Activated CD4-positive, alpha-beta T cell treated with anti-CD3 and anti-CD28 coated beads, Interleukin-2, amount 50 U/mL, for 24 hours (primary cell): ENCODE measurements at regions not wholly inside any gene's neighbourhood (a gene's known extent, or its start where the extent isn't known, plus 50 kb on each side); places are given as distances from the start of the nearest gene placed in this dataset.
"Not testable (repeated sequence)": the region's sequence is repeated elsewhere in the genome, so short reads cannot be mapped to it uniquely, and the experiment has no call there.

Experiments used
- DNase-seq, 2 donors: peaks; one replicate each; pipeline ENCODE4 v3.0.0-alpha.2; 2020; ENCODE audit warnings: low read depth in 1 of 2, low spot score in 1 of 2

DNA sequence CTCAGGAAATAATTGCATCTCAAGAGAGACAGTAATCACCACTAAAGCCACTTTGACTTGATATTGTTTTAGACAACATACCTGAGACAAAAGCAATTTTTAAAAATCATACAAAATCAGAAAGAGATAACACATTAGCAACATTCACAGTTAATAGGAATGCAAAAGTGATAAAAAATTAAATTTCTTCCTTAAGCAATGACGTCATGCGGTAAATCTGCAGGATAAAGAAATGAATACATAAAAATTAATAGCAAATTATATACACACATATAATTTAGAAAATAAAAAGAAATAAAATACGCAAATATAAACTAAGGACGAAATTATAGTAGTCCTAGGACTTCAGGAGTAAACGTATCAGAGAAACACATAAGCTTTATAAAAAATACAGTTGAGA is 866.5 kb upstream of the PRKX start:
- DNase-seq: no peak

DNA sequence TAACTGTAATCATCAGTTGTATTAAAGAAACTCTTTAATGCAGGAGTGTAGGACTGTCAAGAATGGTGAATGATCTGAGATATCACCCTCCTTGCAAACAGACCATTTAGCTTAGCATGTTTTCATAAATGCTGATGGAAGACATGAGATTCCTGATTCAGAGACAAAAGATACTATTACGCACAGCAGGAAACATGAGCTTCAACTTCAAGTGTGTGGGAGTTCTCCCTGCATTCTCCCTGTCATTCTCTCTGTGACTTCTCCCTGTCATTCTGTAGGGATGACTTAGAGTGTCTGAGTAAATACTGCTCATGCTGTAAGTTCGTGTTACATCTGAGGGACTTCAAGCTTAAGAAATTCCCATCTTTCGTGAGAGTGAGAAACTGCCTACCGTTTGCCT is 866.0 kb upstream of the PRKX start:
- no peak for DNase-seq

DNA sequence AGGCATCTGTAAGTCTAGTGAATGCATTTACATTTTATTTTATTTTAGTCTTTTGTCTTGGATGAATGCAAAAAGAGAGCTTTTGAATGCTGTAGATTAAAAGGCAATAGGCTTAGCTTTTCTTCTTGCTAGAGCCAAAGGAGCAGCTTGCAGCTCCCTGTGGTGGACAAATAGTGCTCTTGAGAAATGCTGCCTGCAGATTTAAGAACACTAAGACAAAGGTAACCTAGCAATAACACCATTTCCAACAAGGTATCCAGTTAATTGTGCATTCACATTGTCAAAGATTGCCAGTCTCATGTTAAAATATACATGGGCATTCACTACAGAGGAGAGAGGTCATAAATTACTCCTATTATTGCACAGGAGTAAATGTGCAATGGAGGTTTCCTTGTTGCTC is 859.2 kb upstream of the PRKX start:
- no peak for DNase-seq

DNA sequence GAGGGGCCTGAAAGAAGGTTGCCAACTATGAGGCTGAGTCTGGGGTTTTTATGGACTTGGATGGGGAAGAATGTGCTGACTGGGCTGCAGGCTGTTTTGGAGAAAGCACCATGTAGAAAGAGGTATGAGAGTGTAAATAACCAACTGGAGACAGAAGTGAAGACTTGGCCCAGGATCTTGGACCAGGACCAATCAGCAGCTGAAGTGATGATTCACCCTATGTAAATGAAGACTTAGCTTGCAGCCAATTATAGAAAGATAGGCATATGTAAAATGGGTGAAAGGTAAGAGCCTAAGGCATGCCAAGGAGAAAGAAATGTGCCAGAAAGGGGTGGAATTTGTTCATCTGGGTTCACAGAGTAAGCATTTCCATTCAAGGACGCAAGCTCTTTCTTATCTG is 856.7 kb upstream of the PRKX start:
- no peak for DNase-seq

DNA sequence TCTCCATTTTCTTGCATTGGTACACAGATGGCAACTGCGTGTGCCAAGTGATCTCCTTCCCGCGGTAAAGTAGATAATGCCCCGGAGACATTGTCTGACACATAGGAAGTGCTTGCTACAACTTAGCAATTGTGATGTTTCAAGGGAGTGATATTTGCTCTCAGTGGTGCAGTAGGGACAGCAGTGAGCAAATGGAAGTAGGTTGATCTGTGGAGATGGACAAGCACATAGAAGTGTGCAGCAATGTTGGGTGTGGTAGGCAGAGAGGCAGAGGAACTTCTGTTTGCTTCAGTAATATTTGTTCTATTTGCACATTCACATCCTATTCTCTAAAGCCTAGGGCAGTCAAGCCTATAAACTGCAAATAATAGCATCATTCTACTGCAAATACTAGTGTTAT is 846.7 kb upstream of the PRKX start:
- DNase-seq: no peak

DNA sequence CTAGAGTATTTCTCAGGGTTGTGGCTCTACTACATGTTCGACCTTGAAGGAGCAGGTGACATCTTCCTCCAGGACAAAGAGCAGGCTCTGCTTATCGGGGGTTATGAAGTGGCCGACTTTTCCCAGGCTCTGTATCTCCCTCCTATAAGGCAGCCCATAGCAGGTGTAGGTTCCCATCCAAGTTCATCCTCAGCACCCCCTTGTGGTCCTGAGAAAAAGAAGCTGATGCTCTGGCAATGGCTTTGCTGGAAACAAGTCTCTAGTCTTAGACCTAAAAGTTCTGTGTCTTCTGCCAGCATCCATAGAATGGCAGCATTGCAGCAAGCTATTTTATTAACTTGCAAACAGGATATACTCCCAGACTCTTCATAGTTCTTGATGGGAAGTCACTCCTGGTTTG is 836.6 kb upstream of the PRKX start:
- DNase-seq: no peak

DNA sequence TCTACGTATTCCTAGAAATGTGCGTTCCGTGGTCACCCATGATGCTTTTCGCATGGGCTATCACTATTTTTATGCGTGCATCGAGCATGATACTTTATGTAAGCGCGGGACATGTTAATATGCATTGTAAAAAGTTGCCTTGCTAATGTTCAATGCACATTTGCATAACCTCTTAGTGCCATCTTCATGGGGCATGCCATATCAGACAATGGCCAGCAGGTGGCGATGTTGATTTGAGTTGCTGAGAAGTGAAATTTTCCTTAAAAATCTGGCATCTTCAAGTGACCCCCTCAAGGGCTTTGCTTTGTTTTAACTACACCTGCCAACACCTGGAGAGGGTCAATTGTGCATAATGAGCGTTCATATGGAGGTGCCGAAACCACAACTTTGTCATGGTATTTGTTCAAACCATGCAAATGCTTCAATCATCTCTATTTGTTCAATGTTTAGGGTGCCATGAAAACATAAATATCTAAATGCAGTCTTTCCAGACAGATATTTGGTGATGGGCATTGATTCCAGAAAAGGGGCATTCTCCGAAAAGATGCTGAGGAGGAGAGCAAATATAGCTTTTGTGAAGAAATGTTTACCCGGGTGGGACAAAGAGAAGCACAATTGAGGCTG is 833.9 kb upstream of the PRKX start:
- no peak for DNase-seq

DNA sequence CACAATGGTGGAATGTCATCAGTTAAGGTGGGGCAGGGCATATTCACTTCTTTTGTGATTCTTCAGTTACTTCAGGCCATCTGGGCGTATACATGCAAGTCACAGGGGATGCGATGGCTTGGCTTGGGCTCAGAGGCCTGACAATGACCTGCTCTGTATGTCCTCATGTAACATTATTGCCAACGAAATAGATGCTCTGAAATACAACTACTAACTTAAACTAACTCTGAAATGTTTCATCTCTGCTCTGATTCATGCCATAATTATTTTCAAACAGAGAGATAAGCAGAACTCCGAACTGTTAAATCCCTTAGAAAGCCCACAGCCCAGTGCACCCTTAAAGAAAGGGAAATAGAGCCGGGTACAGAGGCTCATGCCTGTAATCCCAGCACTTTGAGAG is 832.7 kb upstream of the PRKX start:
- DNase-seq: not testable (repeated sequence)

DNA sequence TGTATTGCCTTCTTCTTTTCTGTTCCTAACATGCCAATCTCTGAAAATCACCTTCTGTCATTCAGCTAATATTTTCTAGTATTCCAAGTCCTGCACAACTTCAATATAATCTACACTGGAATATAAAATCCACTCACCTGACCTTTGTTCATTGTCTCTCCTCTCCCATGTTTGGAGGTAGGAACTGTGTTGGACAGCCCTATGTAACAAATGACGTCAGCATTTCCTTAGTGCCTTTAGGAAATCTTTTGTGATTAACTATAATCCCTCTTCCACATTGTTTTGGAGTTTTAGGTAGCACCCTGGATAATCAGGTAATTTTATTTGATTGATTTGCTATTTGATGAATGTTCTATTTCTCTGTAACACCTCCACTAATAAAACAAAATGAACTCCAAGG is 814.8 kb upstream of the PRKX start:
- no peak for DNase-seq

DNA sequence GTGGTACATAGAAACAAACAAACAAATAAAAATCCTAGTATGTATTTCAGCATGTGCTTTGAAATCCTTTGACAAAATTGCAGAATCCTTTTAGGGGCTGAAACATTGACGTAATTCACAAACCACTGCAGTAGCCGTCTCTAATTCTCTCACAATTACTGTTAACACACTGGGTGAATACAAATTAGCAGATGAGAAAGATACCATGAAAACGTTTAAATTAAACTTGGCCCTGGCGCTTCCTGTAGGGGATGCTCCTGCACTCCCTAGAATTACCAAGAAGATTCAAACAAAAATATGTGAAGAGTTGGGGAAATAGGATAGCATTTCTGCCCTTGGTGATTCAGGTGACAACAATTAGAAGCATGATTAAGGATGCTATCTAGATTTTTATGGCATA is 772.5 kb upstream of the PRKX start:
- no peak for DNase-seq

DNA sequence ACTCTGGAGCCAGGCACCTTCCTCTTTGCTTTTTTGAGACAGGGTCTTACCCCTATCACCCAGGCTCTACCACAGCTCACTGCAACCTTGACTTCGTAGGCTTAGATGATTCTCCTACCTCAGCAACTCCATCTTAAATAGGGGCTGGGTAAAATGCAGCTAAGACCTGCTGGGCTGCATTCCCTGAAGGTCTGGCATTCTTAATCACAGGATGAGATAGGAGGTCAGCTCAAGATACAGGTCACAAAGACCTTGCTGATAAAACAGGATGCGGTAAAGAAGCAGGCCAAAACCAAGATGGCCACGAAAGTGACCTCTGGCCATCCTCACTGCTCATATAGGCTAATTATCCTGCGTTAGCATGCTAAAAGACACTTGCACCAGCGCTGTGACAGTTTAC is 770.8 kb upstream of the PRKX start:
- no peak for DNase-seq

DNA sequence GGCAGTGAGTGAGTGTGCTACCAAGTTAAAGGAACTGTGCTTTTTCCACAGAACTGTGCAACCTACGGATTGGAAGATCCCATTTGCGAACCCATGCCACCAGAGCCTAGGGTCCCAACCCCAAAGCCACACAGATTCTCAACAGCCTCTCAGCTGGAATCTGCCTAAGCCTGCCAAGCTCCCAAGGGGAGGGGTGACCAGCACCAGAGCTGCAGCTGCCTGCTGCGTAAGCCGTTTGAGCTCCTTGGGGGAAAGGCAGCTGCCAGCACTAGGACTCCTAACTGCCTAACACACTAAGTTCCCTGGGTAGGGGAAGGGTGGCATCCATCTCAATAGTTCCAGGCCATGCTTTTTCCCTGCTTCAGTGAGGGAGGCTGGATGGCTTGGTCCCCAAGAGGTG is 738.1 kb upstream of the PRKX start:
- DNase-seq: no peak

DNA sequence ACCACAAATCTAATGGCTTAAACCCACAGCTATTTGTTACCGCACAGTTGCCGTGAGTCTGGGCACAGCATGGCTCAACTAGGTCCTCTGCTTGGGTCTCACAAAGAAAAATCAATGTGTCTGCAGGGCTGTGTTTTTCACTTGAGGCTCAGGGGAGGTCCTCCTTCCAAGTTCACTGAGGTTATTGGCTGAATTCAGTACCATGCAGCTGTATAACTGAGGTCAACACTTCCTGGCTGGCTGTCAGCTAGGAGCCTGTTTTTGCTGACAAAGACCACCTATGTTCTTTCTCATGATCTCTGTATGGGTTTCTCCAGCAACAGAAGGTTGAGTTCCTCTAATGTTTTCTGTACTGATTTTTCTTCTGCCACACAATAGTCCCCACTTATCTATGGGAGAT is 736.7 kb upstream of the PRKX start:
- no peak for DNase-seq

DNA sequence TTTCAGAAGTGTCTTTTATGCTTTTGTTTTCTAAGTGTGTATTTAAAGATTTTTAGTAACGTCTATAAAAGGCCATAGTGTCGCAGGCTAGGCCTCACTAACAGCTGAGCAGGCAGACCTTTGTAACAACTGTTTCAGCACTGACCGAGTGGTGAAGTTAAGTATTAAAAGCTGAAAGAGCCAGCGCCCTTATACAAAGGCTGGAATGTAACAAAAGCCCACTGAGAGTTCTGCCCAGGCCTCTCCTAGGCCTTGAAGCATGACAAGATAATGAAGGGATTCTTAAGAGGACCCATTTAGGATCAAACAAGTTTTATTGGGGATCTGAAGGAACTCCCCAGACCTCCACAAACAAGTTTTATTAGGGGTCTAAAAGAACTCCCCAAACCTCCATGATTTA is 722.5 kb upstream of the PRKX start:
- no peak for DNase-seq

DNA sequence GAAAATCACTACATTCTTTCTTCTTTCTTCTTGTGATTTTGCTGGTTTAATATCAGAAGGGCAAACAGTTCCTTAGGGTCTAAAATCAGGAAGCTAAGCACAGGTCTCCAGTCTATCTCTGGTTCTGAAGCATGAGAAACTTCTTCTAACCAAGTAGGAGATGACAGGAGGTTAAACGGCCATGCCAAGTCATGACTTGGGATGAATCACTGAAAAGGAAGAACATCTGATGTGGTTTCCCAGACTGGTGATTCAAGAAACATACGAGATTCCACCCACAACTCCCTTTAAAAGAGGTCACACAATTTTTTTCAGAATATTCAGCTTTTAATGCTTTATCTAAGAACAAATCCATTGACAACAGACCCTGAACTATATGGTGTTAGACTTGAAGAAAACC is 684.0 kb upstream of the PRKX start:
- no peak for DNase-seq

DNA sequence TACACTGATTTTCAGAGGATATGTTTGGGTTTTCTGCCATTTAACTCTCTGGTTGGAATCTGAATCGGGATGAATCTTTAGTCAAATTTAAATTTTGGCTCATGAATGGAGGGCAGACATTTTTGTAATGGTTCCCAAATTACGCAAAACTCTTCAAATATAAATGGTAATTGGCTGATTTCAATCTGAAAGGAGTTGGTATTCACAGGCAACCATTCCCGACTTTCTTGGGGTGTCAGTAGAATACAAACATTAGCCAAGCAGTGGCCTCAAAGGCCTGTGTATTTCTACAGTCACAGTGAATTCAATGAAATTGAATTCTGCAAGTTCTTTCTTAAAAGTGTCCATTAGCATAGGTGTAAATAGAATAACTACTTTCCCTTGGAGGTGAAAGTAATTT is 668.8 kb upstream of the PRKX start:
- no peak for DNase-seq

DNA sequence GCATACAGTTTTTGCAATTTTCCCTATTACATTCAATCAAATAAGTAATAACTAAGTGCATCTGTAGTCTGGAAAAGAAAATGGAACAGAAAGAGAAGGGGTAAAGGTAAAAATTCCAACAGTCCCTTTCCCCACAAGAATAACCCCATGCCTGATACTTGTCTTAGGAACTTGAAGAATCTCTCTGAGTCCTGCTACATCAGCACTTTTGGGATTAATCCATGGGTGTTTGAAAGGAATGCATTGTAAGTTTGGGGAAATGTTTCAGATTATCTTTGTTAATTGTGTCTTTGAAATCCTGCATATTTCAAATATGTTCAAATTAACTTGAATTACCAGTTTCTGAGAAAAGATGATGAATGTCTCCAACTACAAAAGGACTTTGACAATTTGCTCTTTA is 667.3 kb upstream of the PRKX start:
- DNase-seq: no peak

DNA sequence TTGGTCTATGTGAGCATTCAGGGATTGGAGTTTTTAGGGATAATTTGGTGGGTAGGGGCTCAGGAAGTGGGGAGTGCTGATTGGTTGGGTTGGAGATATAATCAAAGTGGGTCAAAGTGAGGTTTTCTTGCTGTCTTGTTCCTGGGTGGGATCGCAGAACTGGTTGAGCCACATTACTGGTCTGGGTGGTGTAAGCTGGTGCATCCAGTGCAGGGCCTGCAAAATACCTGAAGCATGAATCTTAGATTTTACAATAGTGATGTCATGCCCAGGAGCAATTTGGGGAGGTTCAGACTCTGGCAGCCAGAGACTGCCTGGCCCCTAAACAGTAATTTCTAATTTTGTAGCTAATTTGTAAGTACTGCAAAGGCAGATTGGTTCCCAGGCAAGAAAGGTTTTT is 665.6 kb upstream of the PRKX start:
- DNase-seq: no peak

DNA sequence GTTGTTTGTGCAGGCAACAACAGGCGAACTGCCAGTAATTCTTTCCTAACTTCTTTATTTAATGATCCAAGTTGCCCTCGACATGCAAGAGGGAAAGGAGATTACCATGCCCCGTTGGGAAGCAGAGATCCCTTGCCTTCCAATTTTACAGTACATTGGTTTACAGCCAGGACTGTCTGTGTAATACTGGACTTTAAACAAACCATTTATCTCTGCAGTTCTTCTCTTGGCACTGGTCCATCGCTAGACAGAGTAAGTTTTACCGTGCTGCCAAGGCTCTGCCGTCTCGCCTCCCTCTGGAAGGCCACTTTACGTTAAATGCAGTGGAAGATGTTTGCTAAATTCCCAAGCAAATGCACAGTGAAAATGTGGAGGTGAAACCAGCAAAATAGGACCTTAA is 660.3 kb upstream of the PRKX start:
- no peak for DNase-seq

DNA sequence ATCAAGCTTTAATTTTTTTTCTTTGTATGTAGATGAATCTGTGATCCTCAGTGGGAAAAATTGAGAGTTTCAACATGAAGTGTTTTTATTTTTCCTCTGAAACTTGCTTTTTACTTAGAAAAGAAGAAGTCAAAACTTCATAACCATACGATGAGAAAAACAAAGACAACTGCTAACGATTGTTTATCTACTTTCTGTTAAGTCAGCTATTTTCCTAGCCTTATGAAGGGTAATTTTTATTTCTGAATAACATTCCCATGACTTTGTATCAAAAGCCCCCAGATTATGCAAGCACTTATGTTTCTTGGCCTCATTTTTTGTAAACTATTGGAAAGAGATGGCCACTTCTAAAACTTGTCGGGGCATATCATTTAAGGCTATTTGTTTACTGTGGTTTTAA is 645.1 kb upstream of the PRKX start:
- no peak for DNase-seq

DNA sequence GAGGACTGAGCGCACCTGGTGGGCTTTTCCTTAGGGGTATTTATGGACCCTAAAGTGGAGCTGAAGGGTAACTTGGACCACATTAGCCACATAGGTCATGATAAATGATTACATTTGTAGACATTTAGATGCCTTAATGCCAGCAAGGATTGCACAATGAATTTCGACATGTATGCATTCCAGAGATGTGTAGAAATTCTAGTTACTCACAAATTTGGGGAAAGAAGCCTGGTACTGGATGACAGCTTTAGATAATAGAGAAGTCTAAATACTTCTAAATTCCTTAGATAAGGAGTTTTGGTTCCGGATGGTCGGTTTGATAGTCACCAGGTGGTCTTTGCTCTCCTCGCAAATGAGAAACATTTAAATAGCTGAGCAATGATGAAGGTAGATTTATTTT is 609.5 kb upstream of the PRKX start:
- no peak for DNase-seq

DNA sequence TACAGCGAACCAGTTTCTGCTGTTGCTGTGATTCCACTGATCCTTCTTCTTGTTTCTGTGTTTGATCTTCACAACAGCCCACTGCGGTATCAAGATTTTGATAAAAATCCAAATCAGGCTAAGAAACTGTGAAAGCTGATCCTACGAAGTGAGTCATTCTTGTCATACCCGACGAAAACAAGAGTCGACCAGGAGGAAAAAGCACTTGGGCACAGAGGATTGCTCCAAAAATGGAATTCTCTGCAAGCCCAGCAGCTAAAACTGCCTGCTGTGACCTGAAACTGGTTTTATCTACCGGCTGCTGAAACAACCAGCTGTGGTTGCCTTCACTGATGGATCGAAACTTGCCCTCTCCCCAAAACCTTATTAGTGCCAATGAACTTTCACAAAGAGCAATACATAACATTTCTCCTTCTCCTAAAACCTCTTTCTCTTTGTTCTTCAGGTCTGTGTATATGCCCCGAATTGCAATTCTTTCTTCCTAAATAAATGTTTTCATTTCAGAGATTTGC is 607.0 kb upstream of the PRKX start:
- DNase-seq: no peak

DNA sequence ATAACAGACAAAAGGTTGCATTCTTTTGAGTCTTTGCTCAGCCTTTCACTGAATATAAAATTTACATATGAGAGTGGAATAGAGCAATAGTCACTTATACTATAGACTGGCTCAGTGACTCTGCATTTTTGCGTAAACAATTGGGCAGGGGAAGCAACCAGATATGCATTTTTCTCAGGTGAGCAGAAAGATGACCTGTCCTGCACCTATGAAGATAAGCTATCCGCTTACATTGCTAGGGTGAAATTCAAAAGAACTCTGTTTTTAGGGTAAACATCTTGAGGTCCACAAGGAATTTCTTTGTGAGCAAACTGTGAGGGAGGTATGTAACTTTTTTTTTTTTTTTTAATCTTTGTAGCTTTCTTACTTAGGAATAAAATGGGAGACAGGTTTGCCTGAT is 602.4 kb upstream of the PRKX start:
- DNase-seq: no peak

DNA sequence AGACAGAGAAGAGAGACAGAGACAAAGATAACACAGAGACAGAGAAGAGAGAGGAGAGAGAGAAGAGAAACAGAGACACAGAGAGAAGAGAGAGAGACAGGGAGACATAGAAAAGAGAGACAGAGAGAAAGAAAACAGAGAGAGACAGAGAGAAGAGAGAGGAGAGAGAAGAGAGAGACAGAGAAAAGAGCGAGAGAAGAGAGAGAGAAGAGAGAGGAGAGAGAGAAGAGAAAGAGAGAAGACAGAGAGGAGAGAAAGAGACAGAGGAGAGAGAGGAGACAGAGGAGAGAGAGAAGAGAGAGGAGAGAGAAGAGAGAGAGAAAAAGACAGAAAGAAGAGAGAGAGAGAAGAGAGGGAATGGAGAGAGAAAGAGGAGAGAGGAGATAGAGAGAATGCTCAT is 601.1 kb upstream of the PRKX start:
- DNase-seq: no peak
